ENCODE measurements at regions not wholly inside any gene's neighbourhood (a gene's known extent, or its start where the extent isn't known, plus 50 kb on each side); places are given as distances from the start of the nearest gene placed in this dataset.
"Not testable (repeated sequence)": the region's sequence is repeated elsewhere in the genome, so short reads cannot be mapped to it uniquely, and the experiment has no call there.

GRCh38 chr15:38103564-38103963 lies 149.1 kb upstream of the SPRED1 start:
- H3K36me3 ChIP-seq, result no peaks in the 10 kb centered on the region
- no peak overlapping the region for H3K4me3 ChIP-seq
- intact Hi-C loops (cut with DNase I; ENCODE audit: low total_unique reads) (no loop called here), in situ Hi-C loops (cut with MboI; ENCODE audit: low pct_ligation_motif_present in 1 of 4, low pct_unique_long_range_greater_than_20kb in 1 of 4, low sequenced_read_pairs in 3 of 4) (no loop called here)
- WGBS, 2 donors (ENCODE audit: low coverage in 1 of 2), result 29 to 62% methylated on average over 1 of the region's 1 CpG
- no peaks in the 10 kb centered on the region for H3K9me3 ChIP-seq
- H3K27ac ChIP-seq, result no peak overlapping the region
- no peak for DNase-seq
- H3K27me3 ChIP-seq, result no peaks in the 10 kb centered on the region
- H3K4me1 ChIP-seq, result peaks cover 0 to 13% (median 2%) of the 10 kb centered on the region in 4 donors
- no peak for TF ChIP-seq POLR2A (IDR thresholded peaks at IDR 0.05)

GRCh38 chr15:38111070-38111469 lies 141.6 kb upstream of the SPRED1 start:
- Histone ChIP-seq H3K4me1 (no peaks in the 10 kb centered on the region), H3K27me3 (no peaks in the 10 kb centered on the region), H3K27ac (no peak overlapping the region), H3K9me3 (no peaks in the 10 kb centered on the region), H3K4me3 (no peak overlapping the region), H3K36me3 (no peaks in the 10 kb centered on the region)
- WGBS, 2 donors (ENCODE audit: low coverage in 1 of 2), result 50 to 55% methylated on average over 1 of the region's 1 CpG
- TF ChIP-seq POLR2A (IDR thresholded peaks at IDR 0.05) (no peak), EP300 (IDR thresholded peaks at IDR 0.05; ENCODE audit: low read depth) (no peak), POLR2AphosphoS5 (IDR thresholded peaks at IDR 0.05) (no peak)
- TF ChIP-seq, protein P1, sequence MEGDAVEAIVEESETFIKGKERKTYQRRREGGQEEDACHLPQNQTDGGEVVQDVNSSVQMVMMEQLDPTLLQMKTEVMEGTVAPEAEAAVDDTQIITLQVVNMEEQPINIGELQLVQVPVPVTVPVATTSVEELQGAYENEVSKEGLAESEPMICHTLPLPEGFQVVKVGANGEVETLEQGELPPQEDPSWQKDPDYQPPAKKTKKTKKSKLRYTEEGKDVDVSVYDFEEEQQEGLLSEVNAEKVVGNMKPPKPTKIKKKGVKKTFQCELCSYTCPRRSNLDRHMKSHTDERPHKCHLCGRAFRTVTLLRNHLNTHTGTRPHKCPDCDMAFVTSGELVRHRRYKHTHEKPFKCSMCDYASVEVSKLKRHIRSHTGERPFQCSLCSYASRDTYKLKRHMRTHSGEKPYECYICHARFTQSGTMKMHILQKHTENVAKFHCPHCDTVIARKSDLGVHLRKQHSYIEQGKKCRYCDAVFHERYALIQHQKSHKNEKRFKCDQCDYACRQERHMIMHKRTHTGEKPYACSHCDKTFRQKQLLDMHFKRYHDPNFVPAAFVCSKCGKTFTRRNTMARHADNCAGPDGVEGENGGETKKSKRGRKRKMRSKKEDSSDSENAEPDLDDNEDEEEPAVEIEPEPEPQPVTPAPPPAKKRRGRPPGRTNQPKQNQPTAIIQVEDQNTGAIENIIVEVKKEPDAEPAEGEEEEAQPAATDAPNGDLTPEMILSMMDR (IDR thresholded peaks at IDR 0.05), result no peak
- in situ Hi-C loops (cut with MboI; ENCODE audit: low pct_ligation_motif_present in 1 of 4, low pct_unique_long_range_greater_than_20kb in 1 of 4, low sequenced_read_pairs in 3 of 4) (no loop called here), intact Hi-C loops (cut with DNase I; ENCODE audit: low total_unique reads) (no loop called here)
- no peak for DNase-seq

- no peak for DNase-seq
- no peak for TF ChIP-seq EP300 (IDR thresholded peaks at IDR 0.05; ENCODE audit: low read depth)
- TF ChIP-seq, protein P1 (IDR thresholded peaks at IDR 0.05), result no peak
- TF ChIP-seq POLR2A (IDR thresholded peaks at IDR 0.05), result no peak
- no peak for TF ChIP-seq POLR2AphosphoS5 (IDR thresholded peaks at IDR 0.05)
- no peaks in the 10 kb centered on the region for H3K9me3 ChIP-seq
- in situ Hi-C loops (cut with MboI; ENCODE audit: low pct_ligation_motif_present in 1 of 4, low pct_unique_long_range_greater_than_20kb in 1 of 4, low sequenced_read_pairs in 3 of 4), result no loop called here
- H3K36me3 ChIP-seq, result no peaks in the 10 kb centered on the region
- no peak overlapping the region for H3K4me3 ChIP-seq
- no peak overlapping the region for H3K27ac ChIP-seq
- H3K27me3 ChIP-seq, result no peaks in the 10 kb centered on the region
- no peaks in the 10 kb centered on the region for H3K4me1 ChIP-seq
- WGBS, 2 donors (ENCODE audit: low coverage in 1 of 2), result 88 to 94% methylated on average over 6 of the region's 6 CpGs
- intact Hi-C loops (cut with DNase I; ENCODE audit: low total_unique reads), result no loop called here
These were observed 140.2 kb upstream of the SPRED1 start for GRCh38 chr15:38112406-38112805.

DNA sequence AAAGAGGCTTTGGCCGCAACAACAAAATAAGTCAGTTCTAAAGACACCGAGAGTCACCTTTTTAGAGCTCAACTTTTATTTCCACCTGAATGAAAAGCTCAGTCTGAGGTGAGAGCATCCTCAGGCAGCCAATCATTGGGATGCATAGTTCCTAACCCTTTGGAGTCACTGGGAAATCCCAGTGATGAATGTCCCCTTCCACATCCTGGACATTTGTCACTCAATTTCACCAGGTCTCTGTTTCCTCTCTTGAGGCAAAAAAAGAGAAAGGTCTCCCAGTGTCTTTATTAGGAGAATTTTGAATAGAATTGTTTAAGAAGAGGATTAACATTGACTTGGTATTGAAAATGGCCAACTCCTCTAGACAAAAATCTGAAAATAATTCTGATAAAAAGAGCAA lies 137.5 kb upstream of the SPRED1 start:
- H3K4me3 ChIP-seq, result no peak overlapping the region
- TF ChIP-seq, protein P1 (IDR thresholded peaks at IDR 0.05), result no peak
- TF ChIP-seq POLR2AphosphoS5 (IDR thresholded peaks at IDR 0.05) (no peak), EP300 (IDR thresholded peaks at IDR 0.05; ENCODE audit: low read depth) (no peak), POLR2A (IDR thresholded peaks at IDR 0.05) (no peak)
- WGBS, 2 donors (ENCODE audit: low coverage in 1 of 2), result 97 to 100% methylated on average over 2 of the region's 2 CpGs
- in situ Hi-C loops (cut with MboI; ENCODE audit: low pct_ligation_motif_present in 1 of 4, low pct_unique_long_range_greater_than_20kb in 1 of 4, low sequenced_read_pairs in 3 of 4) (no loop called here), intact Hi-C loops (cut with DNase I; ENCODE audit: low total_unique reads) (no loop called here)
- H3K4me1 ChIP-seq, result peaks cover 0 to 5% (median 1%) of the 10 kb centered on the region in 4 donors
- H3K27me3 ChIP-seq, result no peaks in the 10 kb centered on the region
- no peak for DNase-seq
- no peaks in the 10 kb centered on the region for H3K9me3 ChIP-seq
- H3K36me3 ChIP-seq, result no peaks in the 10 kb centered on the region
- no peak overlapping the region for H3K27ac ChIP-seq

DNA sequence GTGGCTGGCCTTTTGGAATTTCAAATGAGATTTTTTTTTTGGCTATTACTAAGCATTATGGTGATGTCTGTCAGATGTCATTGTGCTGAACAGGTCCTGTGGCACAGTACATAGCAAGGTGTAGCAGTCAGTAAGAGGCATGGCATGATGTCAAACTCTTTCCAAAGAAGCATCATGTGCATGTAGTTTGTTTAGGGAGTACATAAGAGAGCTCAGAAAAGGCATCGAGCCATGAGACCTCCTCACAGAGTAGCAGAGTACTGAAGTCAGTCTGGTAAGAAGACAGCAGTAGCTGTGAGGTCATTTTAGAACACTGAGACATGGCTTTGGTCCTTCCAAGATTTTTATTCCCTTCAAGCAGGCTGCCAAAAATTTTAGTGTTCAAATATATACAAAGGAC lies 134.9 kb upstream of the SPRED1 start:
- DNase-seq, result no peak
- 63 to 80% methylated on average over 1 of the region's 1 CpG for WGBS, 2 donors (ENCODE audit: low coverage in 1 of 2)
- no peak for TF ChIP-seq EP300 (IDR thresholded peaks at IDR 0.05; ENCODE audit: low read depth)
- no peak for TF ChIP-seq POLR2A (IDR thresholded peaks at IDR 0.05)
- no peak for TF ChIP-seq POLR2AphosphoS5 (IDR thresholded peaks at IDR 0.05)
- in situ Hi-C loops (cut with MboI; ENCODE audit: low pct_ligation_motif_present in 1 of 4, low pct_unique_long_range_greater_than_20kb in 1 of 4, low sequenced_read_pairs in 3 of 4), result no loop called here
- Histone ChIP-seq H3K36me3 (no peaks in the 10 kb centered on the region), H3K27me3 (no peaks in the 10 kb centered on the region), H3K9me3 (no peaks in the 10 kb centered on the region), H3K4me1 (peaks cover 0 to 9% (median 6%) of the 10 kb centered on the region in 4 donors), H3K4me3 (no peak overlapping the region), H3K27ac (no peak overlapping the region)
- intact Hi-C loops (cut with DNase I; ENCODE audit: low total_unique reads), result no loop called here

DNA sequence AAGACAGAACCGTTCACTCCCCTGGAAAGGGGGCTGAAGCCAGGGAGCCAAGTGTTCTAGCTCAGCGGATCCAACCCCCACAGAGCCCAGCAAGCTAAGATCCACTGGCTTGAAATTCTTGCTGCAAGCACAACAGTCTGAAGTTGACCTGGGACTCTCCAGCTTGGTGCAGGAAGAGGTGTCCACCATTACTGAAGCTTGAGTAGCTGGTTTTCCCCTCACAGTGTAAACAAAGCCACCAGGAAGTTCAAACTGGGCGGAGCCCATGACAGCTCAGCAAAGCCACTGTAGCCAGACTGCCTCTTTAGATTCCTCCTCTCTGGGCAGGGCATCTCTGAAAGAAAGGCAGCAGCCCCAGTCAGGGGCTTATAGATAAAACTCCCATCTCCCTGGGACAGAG lies 132.8 kb upstream of the SPRED1 start:
- H3K4me3 ChIP-seq; in situ Hi-C loops (cut with MboI; ENCODE audit: low pct_ligation_motif_present in 1 of 4, low pct_unique_long_range_greater_than_20kb in 1 of 4, low sequenced_read_pairs in 3 of 4); intact Hi-C loops (cut with DNase I; ENCODE audit: low total_unique reads); H3K27ac ChIP-seq; H3K36me3 ChIP-seq; H3K9me3 ChIP-seq; H3K27me3 ChIP-seq: not testable (repeated sequence)
- peaks cover 0 to 10% (median 6%) of the 10 kb centered on the region in 4 donors for H3K4me1 ChIP-seq
- peak; percentile 65 for DNase-seq
- 20 to 90% methylated on average over 1 to 2 of the region's 3 CpGs for WGBS, 2 donors (ENCODE audit: low coverage in 1 of 2)

Measured in transverse colon (tissue), 4 donors.